Glutamatergic neuron (in vitro differentiated cells): ENCODE measurements at regions not wholly inside any gene's neighbourhood (a gene's known extent, or its start where the extent isn't known, plus 50 kb on each side); places are given as distances from the start of the nearest gene placed in this dataset.
A peak's percentile ranks its signal among the peaks of the same experiment; 100 is the strongest.

Experiments
- DNase-seq: peaks from one replicate; pipeline ENCODE4 v3.0.0; 2022
- H3K27ac Mint-ChIP-seq: one replicate; pipeline ENCODE4 v1.8.0; 2020; ENCODE audit warnings: mild to moderate bottlenecking, mixed read lengths, inconsistent platforms; ENCODE audit not compliant: unreplicated experiment
- H3K27me3 Mint-ChIP-seq: one replicate; pipeline ENCODE4 v1.8.0; 2020; ENCODE audit warnings: mild to moderate bottlenecking, moderate library complexity, mixed read lengths, inconsistent platforms; ENCODE audit not compliant: unreplicated experiment
- H3K36me3 Mint-ChIP-seq: one replicate; pipeline ENCODE4 v1.8.0; 2020; ENCODE audit warnings: mild to moderate bottlenecking, mixed read lengths, inconsistent platforms; ENCODE audit not compliant: unreplicated experiment
- H3K4me1 Mint-ChIP-seq: one replicate; pipeline ENCODE4 v1.8.0; 2020; ENCODE audit warnings: mild to moderate bottlenecking, low read depth, mixed read lengths, inconsistent platforms; ENCODE audit not compliant: unreplicated experiment
- H3K4me3 Mint-ChIP-seq: one replicate; pipeline ENCODE4 v1.8.0; 2020; ENCODE audit warnings: mild to moderate bottlenecking, mixed read lengths, inconsistent platforms; ENCODE audit not compliant: unreplicated experiment
- H3K9me3 Mint-ChIP-seq: one replicate; pipeline ENCODE4 v1.8.0; 2020; ENCODE audit warnings: mild to moderate bottlenecking, moderate library complexity, mixed read lengths, inconsistent platforms; ENCODE audit not compliant: unreplicated experiment
- CTCF ChIP-seq: fragments of 200-600 bp; sonication (generic); IDR thresholded peaks from one replicate; pipeline ENCODE4 v1.5.0; 2021; ENCODE audit not compliant: partially characterized antibody, unreplicated experiment

GRCh38 chr4:114304567-114304966 is 294.0 kb upstream of the UGT8 start:
- no peaks in the 10 kb centered on the region for H3K27me3 Mint-ChIP-seq

GRCh38 chr4:114306946-114307345 is 291.7 kb upstream of the UGT8 start:
- Mint-ChIP-seq H3K27me3 (no peaks in the 10 kb centered on the region), H3K9me3 (no peaks in the 10 kb centered on the region), H3K4me1 (peaks cover 2% of the 10 kb centered on the region), H3K27ac (no peak overlapping the region), H3K36me3 (no peaks in the 10 kb centered on the region), H3K4me3 (no peak overlapping the region)
- no peak for TF ChIP-seq CTCF
- no peak for DNase-seq

More at GRCh38 chr4:114304567-114304966, 294.0 kb upstream of the UGT8 start:
- H3K9me3 Mint-ChIP-seq: no peaks in the 10 kb centered on the region
- H3K27ac Mint-ChIP-seq: no peak overlapping the region
- H3K36me3 Mint-ChIP-seq: no peaks in the 10 kb centered on the region
- H3K4me3 Mint-ChIP-seq: no peak overlapping the region
- no peaks in the 10 kb centered on the region for H3K4me1 Mint-ChIP-seq
- no peak for DNase-seq
- TF ChIP-seq CTCF: no peak

- Mint-ChIP-seq H3K9me3 (no peaks in the 10 kb centered on the region), H3K27me3 (no peaks in the 10 kb centered on the region), H3K36me3 (no peaks in the 10 kb centered on the region), H3K27ac (no peak overlapping the region), H3K4me1 (peaks cover 4% of the 10 kb centered on the region), H3K4me3 (no peak overlapping the region)
- DNase-seq: no peak
- no peak for TF ChIP-seq CTCF
Observed at GRCh38 chr4:114310296-114310925, 288.2 kb upstream of the UGT8 start.

GRCh38 chr4:114311787-114312186 is 286.8 kb upstream of the UGT8 start:
- no peak overlapping the region for H3K4me3 Mint-ChIP-seq
- TF ChIP-seq CTCF: no peak
- H3K9me3 Mint-ChIP-seq: no peaks in the 10 kb centered on the region
- no peak for DNase-seq
- no peak overlapping the region for H3K27ac Mint-ChIP-seq
- H3K4me1 Mint-ChIP-seq: peaks cover 4% of the 10 kb centered on the region
- no peaks in the 10 kb centered on the region for H3K36me3 Mint-ChIP-seq
- H3K27me3 Mint-ChIP-seq: peaks cover 1% of the 10 kb centered on the region

- Mint-ChIP-seq H3K27ac (no peak overlapping the region), H3K27me3 (peaks cover 1% of the 10 kb centered on the region), H3K9me3 (no peaks in the 10 kb centered on the region), H3K4me1 (peaks cover 4% of the 10 kb centered on the region), H3K36me3 (no peaks in the 10 kb centered on the region), H3K4me3 (no peak overlapping the region)
- no peak for TF ChIP-seq CTCF
- DNase-seq: peak; percentile 21
Observed at GRCh38 chr4:114312338-114312737, 286.3 kb upstream of the UGT8 start.
